ENCODE measurements at regions not wholly inside any gene's neighbourhood (a gene's known extent, or its start where the extent isn't known, plus 50 kb on each side); places are given as distances from the start of the nearest gene placed in this dataset.
"Not testable (repeated sequence)": the region's sequence is repeated elsewhere in the genome, so short reads cannot be mapped to it uniquely, and the experiment has no call there.

GRCh38 chr10:61050120-61050745, 106.2 kb upstream of the RHOBTB1 start:
- DNase-seq: no peak

DNA sequence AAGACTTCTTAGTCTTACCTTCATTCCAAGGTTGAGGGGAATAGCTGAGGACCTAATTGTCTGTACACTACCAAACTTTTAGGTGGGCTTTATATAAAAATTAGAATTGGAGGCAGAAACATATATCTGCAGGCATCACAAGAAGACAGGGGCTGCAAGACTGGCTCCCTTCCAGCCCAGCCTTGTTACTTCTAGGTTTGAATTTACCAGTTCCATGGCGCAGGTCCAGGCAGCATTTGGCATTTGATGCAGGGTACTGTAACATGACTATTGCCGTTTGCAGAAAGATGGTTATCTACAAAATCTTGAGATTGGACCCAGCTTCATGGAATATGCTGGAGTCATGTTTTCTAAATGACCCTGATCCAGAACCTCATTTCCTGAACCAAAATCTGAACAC, 105.4 kb upstream of the RHOBTB1 start:
- DNase-seq: no peak

DNA sequence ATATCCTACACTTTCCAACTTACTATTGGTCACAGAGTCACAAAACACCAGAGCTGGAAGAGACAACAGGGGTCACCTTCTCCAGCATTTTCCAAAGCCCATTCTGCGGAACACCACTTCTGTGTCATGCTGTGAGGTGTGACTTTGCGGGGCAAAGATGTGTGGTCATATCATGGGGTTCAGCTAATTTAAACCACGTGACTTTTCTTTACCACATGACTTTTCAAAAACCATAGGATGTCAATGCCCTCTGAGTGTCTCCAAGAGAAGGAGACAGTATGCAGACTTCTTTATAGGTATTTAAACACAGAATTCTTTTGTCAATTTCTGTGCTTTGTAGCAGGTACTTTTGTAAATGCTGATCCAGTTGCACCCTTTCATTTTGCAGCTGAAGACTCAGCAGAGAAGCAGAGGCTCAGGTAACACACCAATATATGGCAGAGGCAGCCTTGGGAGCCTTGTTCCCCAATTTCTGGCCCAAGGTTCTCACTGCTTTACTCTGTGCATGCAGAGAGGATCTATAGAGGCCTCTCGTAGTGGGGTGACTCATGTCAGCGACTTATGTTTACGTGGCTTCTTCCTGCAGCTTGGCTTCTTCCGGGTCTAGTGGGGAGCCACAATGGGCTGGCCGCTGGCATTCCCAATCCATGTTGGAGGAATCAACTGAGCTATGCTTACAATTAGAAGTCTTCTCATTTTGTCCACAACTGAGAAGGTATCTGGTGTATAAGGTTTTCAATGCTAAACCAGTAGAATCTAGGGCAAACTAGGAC, 104.0 kb upstream of the RHOBTB1 start:
- DNase-seq: no peak

DNA sequence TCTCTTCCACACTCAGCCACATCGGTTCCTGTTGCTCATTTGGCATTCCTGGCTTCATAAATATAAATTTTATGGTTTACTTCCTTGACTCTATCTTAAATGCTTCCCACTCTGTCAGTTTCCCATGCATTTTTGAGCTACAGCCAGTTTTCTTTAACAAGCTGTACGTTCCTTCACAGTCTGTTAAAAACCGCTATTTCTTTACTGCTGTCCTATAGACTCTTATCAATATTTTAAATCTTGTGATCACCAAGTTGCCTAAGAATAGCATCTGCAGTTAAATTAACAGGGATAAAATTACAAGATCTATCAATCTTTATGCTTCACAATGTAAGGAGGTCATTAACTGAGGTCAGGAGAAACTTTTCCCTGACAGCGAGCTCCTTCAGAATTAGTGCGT, 103.1 kb upstream of the RHOBTB1 start:
- DNase-seq: peak in 1 of 58 donors; percentile 20

DNA sequence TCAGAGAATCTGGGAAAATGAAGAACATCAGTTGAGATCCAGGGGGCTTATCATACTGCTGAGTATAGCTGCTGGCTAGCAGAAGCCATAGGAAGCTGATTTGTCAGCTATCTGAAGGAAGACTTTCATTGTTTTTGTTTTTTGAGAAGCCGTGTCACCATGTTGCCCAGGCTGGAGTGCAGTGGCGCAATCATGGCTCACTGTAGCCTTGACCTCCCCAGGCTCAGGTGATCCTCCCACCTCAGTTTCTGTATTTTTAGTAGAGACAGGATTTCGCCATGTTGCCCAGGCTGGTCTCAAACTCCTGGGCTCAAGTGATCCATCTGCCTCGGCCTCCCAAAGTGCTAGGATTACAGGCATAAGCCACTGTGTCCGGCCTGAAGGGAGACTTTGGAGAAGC, 101.5 kb upstream of the RHOBTB1 start:
- DNase-seq: not testable (repeated sequence)

DNA sequence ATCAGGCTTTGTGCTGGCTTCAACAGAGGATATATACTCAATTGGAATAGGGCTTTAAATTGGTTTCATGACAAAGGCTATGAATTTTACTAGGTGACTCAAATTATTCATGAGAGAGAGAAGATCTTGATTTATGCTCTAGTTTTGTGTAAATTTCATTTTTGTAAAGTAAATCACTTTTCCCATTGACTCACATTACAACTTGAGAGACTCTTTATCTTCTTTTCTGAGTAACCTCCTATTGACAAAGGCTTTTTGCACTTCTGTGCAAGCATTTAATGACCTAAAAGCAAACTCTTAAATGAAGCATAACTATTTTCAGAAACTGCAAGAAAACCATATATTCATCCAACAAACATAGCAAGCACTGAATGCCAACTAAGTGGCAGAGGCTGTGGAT, 98.5 kb upstream of the RHOBTB1 start:
- DNase-seq: no peak

DNA sequence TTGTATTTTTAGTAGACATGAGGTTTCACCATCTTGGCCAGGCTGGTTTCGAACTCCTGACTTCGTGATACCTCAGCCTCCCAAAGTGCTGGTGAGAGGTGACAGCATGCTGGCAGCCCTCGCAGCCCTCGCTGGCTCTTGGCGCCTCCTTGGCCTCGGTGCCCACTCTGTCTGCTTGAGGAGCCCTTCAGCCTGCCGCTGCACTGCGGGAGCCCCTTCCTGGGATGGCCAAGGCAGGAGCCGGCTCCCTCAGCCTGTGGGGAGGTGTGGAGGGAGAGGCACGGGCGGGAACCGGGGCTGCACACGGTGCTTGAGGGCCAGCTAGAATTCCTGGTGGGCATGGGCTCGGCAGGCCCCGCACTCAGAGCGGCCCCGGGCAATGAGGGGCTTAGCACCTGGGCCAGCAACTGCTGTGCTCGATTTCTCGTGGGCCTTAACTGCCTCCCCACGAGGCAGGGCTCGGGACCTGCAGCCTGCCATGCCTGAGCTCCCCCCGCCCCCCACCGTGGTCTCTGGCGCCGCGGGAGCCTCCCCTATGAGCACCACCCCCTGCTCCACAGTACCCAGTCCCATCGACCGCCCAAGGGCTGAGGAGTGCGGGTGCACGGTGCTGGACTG, 96.5 kb upstream of the RHOBTB1 start:
- DNase-seq: no peak

DNA sequence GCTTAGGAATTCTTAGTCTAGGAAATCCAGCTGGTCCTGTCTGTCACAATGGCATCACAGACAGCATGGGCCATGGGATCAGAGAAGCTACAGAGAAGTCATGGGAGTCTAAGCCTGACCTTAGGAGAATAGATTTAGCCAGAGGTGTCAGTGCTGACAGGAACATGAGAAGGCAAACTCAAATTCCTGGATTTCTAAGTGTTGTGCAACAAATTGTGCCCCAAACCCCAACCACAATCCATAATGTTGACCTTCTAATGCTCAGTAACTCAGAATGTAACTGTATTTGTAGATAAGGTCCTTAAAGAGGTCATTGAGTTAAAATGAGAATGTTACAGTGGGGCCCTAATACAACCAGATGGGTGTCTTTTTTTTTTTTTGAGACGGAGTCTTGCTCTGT, 95.9 kb upstream of the RHOBTB1 start:
- DNase-seq: no peak

GRCh38 chr10:61037261-61037830, 93.4 kb upstream of the RHOBTB1 start:
- DNase-seq: not testable (repeated sequence)

DNA sequence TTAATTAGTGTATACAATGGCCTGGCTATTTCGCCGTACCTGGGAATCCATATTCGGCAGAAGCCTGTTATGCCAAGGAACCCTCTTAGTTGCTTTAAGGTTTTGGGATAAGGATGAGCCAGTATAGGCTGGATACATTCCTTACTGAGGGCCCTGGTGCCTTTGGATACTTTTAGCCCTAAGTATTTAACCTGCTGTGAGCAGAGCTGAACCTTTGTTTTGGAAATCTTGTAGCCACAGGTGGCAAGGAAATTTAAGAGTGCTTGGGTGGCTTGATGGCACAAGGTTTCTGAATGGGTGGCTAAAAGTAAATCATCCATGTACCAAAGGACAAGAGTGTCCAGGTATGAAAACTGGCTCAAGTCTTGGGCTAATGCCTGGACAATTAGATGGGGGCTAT, 92.2 kb upstream of the RHOBTB1 start:
- not testable (repeated sequence) for DNase-seq

DNA sequence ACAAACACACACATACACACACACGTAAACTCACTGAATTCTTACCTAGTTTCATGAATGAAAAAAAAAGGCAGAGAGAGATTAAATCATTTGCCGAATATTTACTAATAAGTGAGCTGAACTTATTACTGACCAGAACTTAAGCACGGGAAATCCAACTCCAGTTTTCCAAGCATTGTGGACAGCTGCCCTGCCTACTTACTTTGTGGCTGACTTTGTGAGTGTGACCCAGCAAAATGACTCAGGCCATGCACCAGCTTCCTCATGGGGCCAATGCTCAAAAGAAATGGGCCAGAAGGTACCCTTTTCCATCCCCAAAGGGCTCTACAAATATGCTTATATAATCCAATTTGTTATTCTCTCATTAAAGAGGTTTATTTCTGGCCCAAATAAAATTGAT, 87.4 kb upstream of the RHOBTB1 start:
- no peak for DNase-seq

GRCh38 chr10:61029411-61029810, 85.4 kb upstream of the RHOBTB1 start:
- no peak for DNase-seq

- DNase-seq: no peak
Measured at GRCh38 chr10:61028861-61029361, 84.9 kb upstream of the RHOBTB1 start.

DNA sequence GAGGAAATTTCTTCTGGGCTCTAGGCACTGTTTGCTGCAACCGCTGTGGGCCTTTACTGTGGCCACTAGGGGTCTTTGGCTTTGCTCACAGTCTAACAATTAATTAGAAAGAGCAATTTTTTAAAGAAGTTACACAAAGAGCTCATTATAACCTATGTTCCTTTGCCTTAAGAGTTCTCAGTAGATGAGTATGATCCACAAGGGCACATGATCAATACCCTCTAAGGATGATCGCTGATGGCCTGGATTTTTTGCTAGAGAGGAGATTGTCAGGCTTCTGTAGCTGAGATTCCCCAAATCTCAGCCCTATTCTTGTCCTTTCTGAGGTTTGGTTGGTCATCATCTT, 80.8 kb upstream of the RHOBTB1 start:
- peak in 15 of 58 donors; percentile 2 to 28 (median 9) for DNase-seq

- no peak for DNase-seq
Measured at GRCh38 chr10:61024151-61024855, 80.3 kb upstream of the RHOBTB1 start.

DNA sequence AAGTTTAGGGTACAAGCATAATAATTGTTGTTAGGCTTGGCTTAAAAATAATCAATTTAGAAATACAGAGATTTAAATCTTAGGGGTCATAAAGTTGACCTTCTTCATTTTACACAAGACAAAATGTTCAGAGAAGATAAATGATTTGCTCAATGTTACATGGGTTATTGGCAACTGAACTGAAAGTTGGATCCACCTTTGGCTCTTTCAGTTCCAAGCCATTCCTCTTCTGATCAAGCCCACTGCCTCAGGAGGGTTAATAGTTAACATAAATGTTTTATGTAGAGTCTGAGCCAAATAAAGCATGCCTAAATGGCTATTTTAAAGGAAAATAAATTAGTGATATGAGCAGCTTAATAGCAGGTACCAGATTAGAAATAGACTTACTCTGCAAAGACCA, 79.1 kb upstream of the RHOBTB1 start:
- no peak for DNase-seq

DNA sequence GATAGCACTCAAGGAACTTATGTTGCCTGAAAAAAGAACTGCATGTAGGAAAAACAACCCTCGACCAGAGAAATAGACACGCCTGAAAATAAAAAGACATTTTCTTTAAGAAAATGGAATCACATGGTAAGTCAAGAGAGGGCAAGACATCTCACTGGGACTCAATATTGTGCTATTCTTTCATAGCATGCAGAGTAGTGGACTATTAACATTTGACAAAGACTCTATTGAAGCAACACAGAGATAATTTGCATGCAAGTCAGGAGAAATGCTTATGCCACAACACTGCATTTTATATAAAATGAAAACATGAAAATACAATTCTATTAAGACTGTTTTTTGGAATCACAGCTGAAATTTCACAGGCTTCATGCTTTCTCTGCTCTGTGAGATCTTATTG, 77.9 kb upstream of the RHOBTB1 start:
- peak in 1 of 58 donors; percentile 64 for DNase-seq

GRCh38 chr10:61020420-61021158, 76.6 kb upstream of the RHOBTB1 start:
- no peak for DNase-seq

DNA sequence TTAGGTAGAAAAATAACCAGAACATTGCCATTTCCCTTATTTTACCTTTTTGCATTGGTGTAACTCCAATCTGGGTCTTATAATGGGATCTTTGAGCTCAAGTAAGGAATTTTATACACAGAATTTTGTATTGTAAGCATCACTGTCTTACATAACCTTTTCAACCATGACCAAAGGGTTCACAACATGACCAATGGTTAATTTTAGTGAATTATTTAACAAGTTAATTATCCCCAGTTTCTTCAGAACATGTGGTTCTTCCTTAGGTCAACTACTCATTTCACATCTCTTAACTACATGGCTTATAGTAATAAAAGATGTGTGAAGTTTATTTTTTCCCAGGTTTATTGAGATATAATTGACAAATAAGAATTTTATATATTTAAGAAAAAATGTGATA, 74.2 kb upstream of the RHOBTB1 start:
- no peak for DNase-seq

- no peak for DNase-seq
Measured at GRCh38 chr10:61016630-61017029, 72.6 kb upstream of the RHOBTB1 start.

DNA sequence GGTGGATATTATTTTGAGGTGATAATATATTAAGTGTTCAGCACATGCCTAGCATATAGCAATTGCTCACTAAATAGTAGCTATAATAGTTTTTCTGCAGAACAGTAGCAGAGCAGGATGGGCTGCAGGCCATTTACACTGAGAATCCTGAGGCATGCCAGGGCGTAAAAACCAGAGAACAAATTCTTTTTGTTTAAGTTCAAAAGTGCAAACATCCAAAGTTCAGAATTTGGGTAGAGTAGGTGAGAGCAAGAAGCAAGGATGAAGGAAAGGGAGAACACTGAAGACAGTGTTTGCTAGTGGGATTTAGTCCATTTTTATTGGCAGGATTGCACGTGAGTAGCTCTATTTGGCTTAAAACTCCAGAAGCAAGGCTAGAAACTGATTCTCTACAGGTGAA, 72.0 kb upstream of the RHOBTB1 start:
- DNase-seq: no peak

Measured in anterior cingulate cortex (tissue), 58 donors.